OCI-LY3 (cell line): ENCODE measurements at regions not wholly inside any gene's neighbourhood (a gene's known extent, or its start where the extent isn't known, plus 50 kb on each side); places are given as distances from the start of the nearest gene placed in this dataset.

Experiments
- H2AFZ ChIP-seq: fragments of 200-600, 300-600 bp; shearing (Covaris generic); 2 replicates; pipeline ENCODE4 v1.6.0; 2014; ENCODE audit warnings: antibody characterized with exemption, low read depth, low read length
- H3K27ac ChIP-seq: fragments of 200-600, 300-600 bp; sonication (generic); 2 replicates; pipeline ENCODE4 v1.5.1; 2014; ENCODE audit warnings: mild to moderate bottlenecking, low read length, moderate library complexity, mixed read lengths
- H3K27me3 ChIP-seq: fragments of 200-600, 300-600 bp; sonication (generic); 2 replicates; pipeline ENCODE4 v1.6.1; 2014; ENCODE audit warnings: low read depth, low read length, mixed read lengths
- H3K36me3 ChIP-seq: fragments of 200-600, 300-600 bp; sonication (generic); replicated peaks from 2 replicates; pipeline ENCODE3; 2014; ENCODE audit warnings: low read depth, low read length, mixed read lengths
- H3K4me1 ChIP-seq: fragments of 300-600, 200-600 bp; sonication (generic); 2 replicates; pipeline ENCODE4 v1.6.1; 2014; ENCODE audit warnings: low read length, mixed read lengths
- H3K4me2 ChIP-seq: fragments of 200-600, 300-600 bp; sonication (generic); 2 replicates; pipeline ENCODE4 v1.6.1; 2014; ENCODE audit warnings: low read length, mixed read lengths
- H3K4me3 ChIP-seq: fragments of 300-600, 200-600 bp; sonication (generic); 2 replicates; pipeline ENCODE4 v1.5.1; 2014; ENCODE audit warnings: antibody characterized with exemption, mild to moderate bottlenecking, low read length, moderate library complexity
- H3K79me2 ChIP-seq: fragments of 300-600, 200-600 bp; shearing (Covaris generic); 2 replicates; pipeline ENCODE4 v1.6.1; 2014; ENCODE audit warnings: mild to moderate bottlenecking, low read length, mixed read lengths
- H3K9ac ChIP-seq: fragments of 300-600, 200-600 bp; shearing (Covaris generic); 2 replicates; pipeline ENCODE4 v1.6.0; 2014; ENCODE audit warnings: mild to moderate bottlenecking, low read length, moderate library complexity
- H3K9me3 ChIP-seq: fragments of 200-600, 300-600 bp; shearing (Covaris generic); 2 replicates; pipeline ENCODE4 v1.6.1; 2014; ENCODE audit warnings: low read length, mixed read lengths; ENCODE audit not compliant: insufficient read depth
- H4K20me1 ChIP-seq: fragments of 200-600, 300-600 bp; sonication (generic); 2 replicates; pipeline ENCODE4 v1.6.1; 2016; ENCODE audit warnings: low read length, mixed read lengths; ENCODE audit not compliant: insufficient read depth
- CTCF ChIP-seq: fragments of 200-600, 300-600 bp; sonication (generic); IDR thresholded peaks from 2 replicates; pipeline ENCODE4 v1.5.1; 2014; ENCODE audit warnings: antibody characterized with exemption, low read length, low read depth
- EZH2phosphoT487 ChIP-seq: fragments of 200-600 bp; shearing (Covaris generic); IDR thresholded peaks from 2 replicates; pipeline ENCODE4 v1.6.1; 2018; ENCODE audit warnings: antibody characterized with exemption, mixed run types, low read depth

GRCh38 chr5:74031536-74031935 is 405.5 kb downstream of the ARHGEF28 start:
- Histone ChIP-seq H3K36me3 (no peaks in the 10 kb centered on the region), H3K79me2 (no peaks in the 10 kb centered on the region), H3K9me3 (no peaks in the 10 kb centered on the region), H3K27me3 (0 out of 2 replicates have a peak, but pooled peaks cover 4% of the 10 kb centered on the region), H3K9ac (no peak overlapping the region), H3K4me2 (no peak overlapping the region), H4K20me1 (no peaks in the 10 kb centered on the region), H3K4me1 (peaks cover 4% of the 10 kb centered on the region; the same call in 1 of the 2 replicates), H3K4me3 (no peak overlapping the region), H3K27ac (no peak overlapping the region), H2AFZ (no peak overlapping the region)
- TF ChIP-seq EZH2phosphoT487: no peak
- TF ChIP-seq CTCF: no peak

- no peaks in the 10 kb centered on the region for H3K36me3 ChIP-seq
- peaks cover 3% of the 10 kb centered on the region; the same call in 1 of the 2 replicates for H3K4me1 ChIP-seq
- no peak for TF ChIP-seq EZH2phosphoT487
- TF ChIP-seq CTCF: no peak
Measured at GRCh38 chr5:74030821-74031220, 404.8 kb downstream of the ARHGEF28 start.

GRCh38 chr5:74030371-74030770 is 404.4 kb downstream of the ARHGEF28 start:
- no peaks in the 10 kb centered on the region for H3K4me1 ChIP-seq
- H3K27ac ChIP-seq: no peak overlapping the region
- H2AFZ ChIP-seq: no peak overlapping the region
- no peaks in the 10 kb centered on the region for H3K9me3 ChIP-seq
- TF ChIP-seq EZH2phosphoT487 (no peak), CTCF (no peak)
- 0 out of 2 replicates have a peak, but pooled peaks cover 4% of the 10 kb centered on the region for H3K27me3 ChIP-seq
- no peaks in the 10 kb centered on the region for H3K79me2 ChIP-seq
- H3K4me3 ChIP-seq: no peak overlapping the region
- no peaks in the 10 kb centered on the region for H3K36me3 ChIP-seq
- H3K9ac ChIP-seq: no peak overlapping the region
- no peaks in the 10 kb centered on the region for H4K20me1 ChIP-seq
- no peak overlapping the region for H3K4me2 ChIP-seq

More at GRCh38 chr5:74030821-74031220, 404.8 kb downstream of the ARHGEF28 start:
- no peak overlapping the region for H2AFZ ChIP-seq
- H3K4me2 ChIP-seq: no peak overlapping the region
- H3K9ac ChIP-seq: no peak overlapping the region
- H3K27ac ChIP-seq: no peak overlapping the region
- H3K9me3 ChIP-seq: no peaks in the 10 kb centered on the region
- 0 out of 2 replicates have a peak, but pooled peaks cover 4% of the 10 kb centered on the region for H3K27me3 ChIP-seq
- no peaks in the 10 kb centered on the region for H3K79me2 ChIP-seq
- no peaks in the 10 kb centered on the region for H4K20me1 ChIP-seq
- H3K4me3 ChIP-seq: no peak overlapping the region

GRCh38 chr5:74028976-74029375 is 403.0 kb downstream of the ARHGEF28 start:
- Histone ChIP-seq H3K79me2 (no peaks in the 10 kb centered on the region), H4K20me1 (no peaks in the 10 kb centered on the region), H3K4me1 (no peaks in the 10 kb centered on the region), H2AFZ (no peak overlapping the region), H3K9me3 (no peaks in the 10 kb centered on the region), H3K9ac (no peak overlapping the region), H3K27me3 (no peaks in the 10 kb centered on the region), H3K36me3 (no peaks in the 10 kb centered on the region), H3K4me3 (no peak overlapping the region), H3K27ac (no peak overlapping the region), H3K4me2 (no peak overlapping the region)
- no peak for TF ChIP-seq CTCF
- TF ChIP-seq EZH2phosphoT487: no peak
